Mesodermal cell (in vitro differentiated cells): ENCODE measurements at regions not wholly inside any gene's neighbourhood (a gene's known extent, or its start where the extent isn't known, plus 50 kb on each side); places are given as distances from the start of the nearest gene placed in this dataset.
"Not testable (repeated sequence)": the region's sequence is repeated elsewhere in the genome, so short reads cannot be mapped to it uniquely, and the experiment has no call there.

Experiments used
- H3K27ac ChIP-seq: 2 replicates; pipeline ENCODE4 v1.7.0; 2013; ENCODE audit warnings: mild to moderate bottlenecking, low read depth, low read length, moderate library complexity; ENCODE audit not compliant: severe bottlenecking
- H3K36me3 ChIP-seq: 2 replicates; pipeline ENCODE4 v1.7.1; 2013; ENCODE audit warnings: mild to moderate bottlenecking, low read length, moderate library complexity; ENCODE audit not compliant: control insufficient read depth, insufficient read depth
- H3K4me1 ChIP-seq: one replicate; pipeline ENCODE4 v1.7.1; 2013; ENCODE audit warnings: mild to moderate bottlenecking, low read length; ENCODE audit not compliant: insufficient read depth, control insufficient read depth, poor library complexity, severe bottlenecking
- H3K4me3 ChIP-seq: 2 replicates; pipeline ENCODE4 v1.7.0; 2013; ENCODE audit warnings: low read length, control low read depth, mild to moderate bottlenecking; ENCODE audit not compliant: insufficient read depth, poor library complexity, severe bottlenecking; ENCODE audit errors: extremely low read depth
- H3K9me3 ChIP-seq: 2 replicates; pipeline ENCODE4 v1.7.1; 2013; ENCODE audit warnings: mild to moderate bottlenecking, low read length, moderate library complexity; ENCODE audit not compliant: control insufficient read depth
- WGBS, 2 experiments: methylation state at CpG; one replicate each; pipeline ENCODE4 v1.1.5; 2013; ENCODE audit warnings: missing lambda C conversion rate in 2 of 2; ENCODE audit not compliant: insufficient coverage in 2 of 2; 5-methylcytosine and 5-hydroxymethylcytosine counted together

GRCh38 chr4:147160908-147161513 lies 215.3 kb upstream of the TTC29 start:
- no CpG with 5 or more reads among the region's 3 CpGs for WGBS, 2 experiments
- no peak overlapping the region for H3K27ac ChIP-seq
- H3K4me3 ChIP-seq: no peak overlapping the region
- H3K4me1 ChIP-seq: no peaks in the 10 kb centered on the region
- no peaks in the 10 kb centered on the region for H3K36me3 ChIP-seq
- no peaks in the 10 kb centered on the region for H3K9me3 ChIP-seq

DNA sequence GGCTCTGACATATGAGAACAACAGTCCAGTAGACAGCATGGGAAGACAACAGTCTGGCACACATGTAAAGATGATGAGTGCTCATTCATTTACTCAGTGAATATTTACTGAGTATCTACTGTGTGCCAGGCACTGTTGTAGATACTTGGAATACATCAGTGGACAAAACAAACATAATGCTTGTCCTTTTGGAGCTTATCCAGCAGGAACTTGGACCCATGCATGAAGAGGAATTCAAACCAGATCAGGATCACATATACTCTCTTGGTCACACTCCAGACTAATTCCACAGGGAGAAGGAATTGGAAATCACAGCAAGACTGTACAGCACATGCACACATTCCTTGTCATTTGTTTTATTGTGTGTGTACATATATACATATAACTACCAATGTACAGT lies 217.6 kb upstream of the TTC29 start:
- H3K36me3 ChIP-seq: no peaks in the 10 kb centered on the region
- no peaks in the 10 kb centered on the region for H3K4me1 ChIP-seq
- H3K27ac ChIP-seq: no peak overlapping the region

GRCh38 chr4:147168200-147168599 lies 222.5 kb upstream of the TTC29 start:
- not testable (repeated sequence) for H3K36me3 ChIP-seq, H3K4me1 ChIP-seq, H3K27ac ChIP-seq, H3K4me3 ChIP-seq, H3K9me3 ChIP-seq

More for the DNA sequence above, 217.6 kb upstream of the TTC29 start:
- Histone ChIP-seq H3K4me3 (no peak overlapping the region), H3K9me3 (no peaks in the 10 kb centered on the region)

GRCh38 chr4:147173322-147173721 lies 227.7 kb upstream of the TTC29 start:
- Histone ChIP-seq H3K9me3 (no peaks in the 10 kb centered on the region), H3K27ac (no peak overlapping the region), H3K4me3 (no peak overlapping the region), H3K36me3 (no peaks in the 10 kb centered on the region), H3K4me1 (no peaks in the 10 kb centered on the region)
- no CpG with 5 or more reads among the region's 1 CpG for WGBS, 2 experiments

GRCh38 chr4:147173797-147174432 lies 228.3 kb upstream of the TTC29 start:
- Histone ChIP-seq H3K9me3 (no peaks in the 10 kb centered on the region), H3K4me3 (no peak overlapping the region), H3K27ac (no peak overlapping the region), H3K36me3 (no peaks in the 10 kb centered on the region), H3K4me1 (no peaks in the 10 kb centered on the region)
- WGBS, 2 experiments: 92 to 100% methylated on average over 3 to 4 of the region's 7 CpGs

DNA sequence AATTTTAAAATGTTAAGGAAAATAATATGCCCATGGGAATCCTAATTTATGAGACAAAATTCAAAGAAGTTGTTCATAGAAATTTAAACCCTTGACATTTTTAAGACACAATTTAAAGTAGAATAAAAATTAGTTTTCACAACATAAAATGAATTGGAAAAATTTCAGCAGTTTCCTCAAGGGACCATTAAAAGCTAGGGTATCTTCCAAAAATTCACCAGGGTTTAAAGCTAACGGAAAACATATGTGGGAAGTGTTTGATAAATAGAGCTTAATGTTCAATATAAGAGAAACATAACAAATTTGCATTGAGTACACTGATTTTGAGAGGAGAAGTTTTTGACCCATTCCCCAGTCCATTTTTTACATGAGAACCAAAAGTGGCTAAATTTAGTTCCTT lies 228.9 kb upstream of the TTC29 start:
- H3K4me1 ChIP-seq: no peaks in the 10 kb centered on the region
- WGBS, 2 experiments: no CpG with 5 or more reads among the region's 1 CpG
- H3K9me3 ChIP-seq: no peaks in the 10 kb centered on the region
- no peak overlapping the region for H3K4me3 ChIP-seq
- H3K36me3 ChIP-seq: no peaks in the 10 kb centered on the region
- no peak overlapping the region for H3K27ac ChIP-seq

DNA sequence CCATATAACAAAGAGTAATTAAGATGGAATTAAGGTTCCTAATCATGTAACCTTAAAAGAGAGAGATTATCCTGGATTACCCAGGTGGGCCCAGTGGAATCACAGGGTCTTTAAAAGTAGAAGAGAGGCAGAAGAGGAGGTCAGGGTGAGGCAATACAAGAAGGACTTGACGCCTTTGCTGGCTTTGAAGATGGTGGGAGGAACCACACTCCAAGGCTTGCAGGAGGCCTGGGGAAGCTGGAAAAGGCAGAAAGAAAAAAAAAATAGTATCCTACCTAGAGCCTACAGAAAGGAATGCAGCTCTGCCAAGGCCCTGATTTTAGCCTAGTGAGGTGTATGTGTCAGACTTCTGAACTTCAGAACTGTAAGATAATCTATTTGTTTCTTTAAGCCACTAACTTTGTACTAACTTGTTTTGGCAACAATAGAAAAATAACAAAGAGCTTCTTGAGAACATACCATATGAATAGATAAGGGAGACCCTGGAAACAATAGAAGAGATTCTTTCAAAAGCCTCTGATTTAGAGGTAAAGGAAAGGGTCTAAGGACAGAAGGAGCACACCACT lies 229.9 kb upstream of the TTC29 start:
- Histone ChIP-seq H3K9me3 (no peaks in the 10 kb centered on the region), H3K36me3 (no peaks in the 10 kb centered on the region), H3K4me3 (no peak overlapping the region), H3K4me1 (no peaks in the 10 kb centered on the region), H3K27ac (no peak overlapping the region)
- 100% methylated on average over 1 of the region's 1 CpG for WGBS, 2 experiments

- H3K36me3 ChIP-seq: no peaks in the 10 kb centered on the region
- peak overlapping the region; percentile 16 for H3K27ac ChIP-seq
- 75 to 100% methylated on average over 1 of the region's 2 CpGs for WGBS, 2 experiments
- H3K4me1 ChIP-seq: no peaks in the 10 kb centered on the region
- H3K9me3 ChIP-seq: no peaks in the 10 kb centered on the region
- no peak overlapping the region for H3K4me3 ChIP-seq
Observed at GRCh38 chr4:147182041-147182440, 236.4 kb upstream of the TTC29 start.

- H3K9me3 ChIP-seq: peaks cover 6% of the 10 kb centered on the region
- no peak overlapping the region for H3K27ac ChIP-seq
- no peaks in the 10 kb centered on the region for H3K36me3 ChIP-seq
- no peaks in the 10 kb centered on the region for H3K4me1 ChIP-seq
- no peak overlapping the region for H3K4me3 ChIP-seq
Observed at GRCh38 chr4:147192679-147193078, 247.0 kb upstream of the TTC29 start.

- Histone ChIP-seq H3K9me3 (no peaks in the 10 kb centered on the region), H3K4me3 (no peak overlapping the region), H3K36me3 (no peaks in the 10 kb centered on the region), H3K4me1 (peaks cover 4% of the 10 kb centered on the region), H3K27ac (no peak overlapping the region)
- WGBS, 2 experiments: 83% methylated on average over 1 to 3 of the region's 3 CpGs
Observed at GRCh38 chr4:147194114-147194513, 248.4 kb upstream of the TTC29 start.

- H3K4me3 ChIP-seq: no peak overlapping the region
- H3K9me3 ChIP-seq: no peaks in the 10 kb centered on the region
- no peaks in the 10 kb centered on the region for H3K36me3 ChIP-seq
- no peak overlapping the region for H3K27ac ChIP-seq
- peaks cover 4% of the 10 kb centered on the region for H3K4me1 ChIP-seq
- 77 to 88% methylated on average over 2 of the region's 3 CpGs for WGBS, 2 experiments
Observed at GRCh38 chr4:147194604-147195003, 248.9 kb upstream of the TTC29 start.
